Peyer's patch (tissue), 4 donors: ENCODE measurements at regions not wholly inside any gene's neighbourhood (a gene's known extent, or its start where the extent isn't known, plus 50 kb on each side); places are given as distances from the start of the nearest gene placed in this dataset.

ENCODE experiments used
- POLR2A ChIP-seq, 2 donors: fragments of 450-650 bp; IDR thresholded peaks; one replicate each; pipeline ENCODE4 v1.5.1; 2017; ENCODE audit warnings: antibody characterized with exemption in 2 of 2, mild to moderate bottlenecking in 2 of 2, moderate library complexity in 2 of 2
- TF ChIP-seq, protein P1 (sequence below), 6 experiments: fragments of 450-650 bp in 4 of 6; fragments of 200-600 bp in 2 of 6; sonication (generic) in 1 of 6; IDR thresholded peaks; one replicate each; pipeline ENCODE4 v1.5.1; 2017 to 2019; ENCODE audit warnings: antibody characterized with exemption in 6 of 6, mild to moderate bottlenecking in 3 of 6, moderate library complexity in 1 of 6

GRCh38 chr10:7029672-7030071 is 381.2 kb downstream of the SFMBT2 start:
- TF ChIP-seq POLR2A (IDR thresholded peaks at IDR 0.05): no peak
- TF ChIP-seq, protein P1, sequence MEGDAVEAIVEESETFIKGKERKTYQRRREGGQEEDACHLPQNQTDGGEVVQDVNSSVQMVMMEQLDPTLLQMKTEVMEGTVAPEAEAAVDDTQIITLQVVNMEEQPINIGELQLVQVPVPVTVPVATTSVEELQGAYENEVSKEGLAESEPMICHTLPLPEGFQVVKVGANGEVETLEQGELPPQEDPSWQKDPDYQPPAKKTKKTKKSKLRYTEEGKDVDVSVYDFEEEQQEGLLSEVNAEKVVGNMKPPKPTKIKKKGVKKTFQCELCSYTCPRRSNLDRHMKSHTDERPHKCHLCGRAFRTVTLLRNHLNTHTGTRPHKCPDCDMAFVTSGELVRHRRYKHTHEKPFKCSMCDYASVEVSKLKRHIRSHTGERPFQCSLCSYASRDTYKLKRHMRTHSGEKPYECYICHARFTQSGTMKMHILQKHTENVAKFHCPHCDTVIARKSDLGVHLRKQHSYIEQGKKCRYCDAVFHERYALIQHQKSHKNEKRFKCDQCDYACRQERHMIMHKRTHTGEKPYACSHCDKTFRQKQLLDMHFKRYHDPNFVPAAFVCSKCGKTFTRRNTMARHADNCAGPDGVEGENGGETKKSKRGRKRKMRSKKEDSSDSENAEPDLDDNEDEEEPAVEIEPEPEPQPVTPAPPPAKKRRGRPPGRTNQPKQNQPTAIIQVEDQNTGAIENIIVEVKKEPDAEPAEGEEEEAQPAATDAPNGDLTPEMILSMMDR (IDR thresholded peaks at IDR 0.05): no peak
